ENCODE measurements at regions not wholly inside any gene's neighbourhood (a gene's known extent, or its start where the extent isn't known, plus 50 kb on each side); places are given as distances from the start of the nearest gene placed in this dataset.

DNA sequence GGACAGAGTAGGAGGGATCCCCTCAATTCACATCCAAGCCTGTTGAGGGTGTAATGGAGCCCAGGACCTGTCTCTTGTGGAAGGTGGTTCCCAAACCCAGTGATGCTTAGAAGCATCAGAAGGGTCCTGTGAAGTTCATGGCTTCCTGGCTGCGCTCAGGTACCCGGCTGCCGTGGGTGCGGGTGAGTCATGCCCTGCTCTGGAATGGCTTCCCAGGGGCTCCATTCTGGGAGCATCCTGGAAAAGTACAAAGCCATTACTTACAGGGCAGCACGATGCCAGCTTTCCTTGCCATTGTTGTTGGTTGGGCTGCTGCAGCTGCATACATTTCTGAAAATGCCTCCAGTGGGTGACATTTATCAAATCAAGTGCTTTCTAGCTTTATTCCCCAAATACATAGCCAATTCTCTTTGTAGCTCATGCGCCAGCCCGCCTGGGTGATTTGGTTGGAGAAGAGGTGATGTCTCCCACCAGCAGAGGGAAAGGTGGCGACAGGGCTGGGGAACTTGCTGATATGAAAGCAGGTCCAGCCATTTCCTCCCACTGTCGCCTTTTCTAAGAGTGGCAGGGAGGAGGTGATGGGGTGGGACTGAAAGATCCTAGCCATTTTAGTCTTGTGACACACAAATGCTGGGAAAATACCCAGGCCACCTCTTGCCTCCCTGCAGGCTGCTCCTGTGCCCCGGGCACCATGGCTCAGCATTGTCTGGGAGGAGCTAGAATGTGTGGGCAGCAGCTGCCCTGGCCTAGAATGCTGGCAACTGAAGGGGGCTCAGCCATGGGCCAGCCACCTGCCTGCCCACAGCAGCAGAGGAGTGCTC is 65.9 kb upstream of the HPCAL1 start:
- DNase-seq = no peak

DNA sequence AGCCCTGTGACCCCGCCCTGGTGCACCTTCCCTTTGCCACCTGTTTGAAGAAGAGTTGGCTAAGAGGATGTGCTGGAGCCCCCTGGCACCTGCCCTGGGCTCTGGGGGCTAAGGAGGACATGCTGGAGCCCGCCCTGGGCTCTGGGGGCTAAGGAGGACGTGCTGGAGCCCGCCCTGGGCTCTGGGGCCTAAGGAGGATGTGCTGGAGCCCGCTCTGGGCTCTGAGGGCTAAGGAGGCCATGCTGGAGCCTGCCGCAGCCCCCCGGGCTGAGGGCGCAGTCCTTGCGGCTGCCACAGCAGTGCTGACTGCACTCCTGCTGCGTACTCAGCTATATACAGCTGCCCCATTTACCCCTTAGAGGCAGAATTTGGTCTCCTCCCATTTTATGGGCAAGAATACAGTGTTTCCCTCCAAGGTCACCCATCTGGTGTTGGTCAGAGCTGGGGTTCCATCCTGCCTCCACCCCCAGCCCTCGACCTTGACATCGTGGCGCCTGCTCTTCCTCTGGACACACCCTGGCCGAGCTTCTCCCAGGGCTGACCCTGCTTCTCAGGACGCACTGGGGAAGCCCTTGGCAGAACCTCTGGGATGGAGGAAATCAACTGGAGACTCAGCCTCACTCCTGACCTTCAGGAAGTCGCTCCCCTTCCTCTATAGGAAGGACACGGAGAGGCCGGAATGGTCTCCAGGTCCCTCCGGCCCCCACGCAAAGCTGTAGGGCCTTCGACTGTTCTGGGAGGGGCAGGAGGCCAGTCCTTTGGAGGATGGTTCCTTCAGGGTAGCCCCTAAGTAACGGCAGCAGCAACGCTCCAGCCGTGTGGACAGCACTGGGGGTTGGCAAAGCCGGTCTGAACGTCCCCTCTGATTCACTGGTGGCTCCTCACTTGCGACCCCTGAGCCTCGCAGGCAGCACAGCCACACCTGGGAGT is 65.0 kb upstream of the HPCAL1 start:
- no peak for DNase-seq

DNA sequence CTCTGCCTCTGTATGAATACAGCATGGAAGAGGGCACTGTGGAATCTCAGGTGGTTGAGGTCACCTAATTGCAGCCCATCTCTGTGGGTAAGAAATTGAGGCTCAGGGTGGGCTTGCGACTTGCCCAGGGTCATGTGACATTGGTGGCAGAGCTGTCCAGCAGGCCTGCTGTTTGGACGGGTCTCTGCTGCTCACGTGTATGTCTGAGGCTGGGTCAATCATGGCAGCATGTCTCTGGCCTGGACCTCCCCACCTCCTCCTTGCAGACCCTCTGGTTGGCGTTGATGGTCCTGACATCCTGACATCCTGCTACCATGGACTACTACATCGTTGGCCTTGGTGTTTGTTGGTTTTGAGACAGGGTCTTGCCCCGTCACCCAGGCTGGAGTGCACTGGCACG is 64.3 kb upstream of the HPCAL1 start:
- DNase-seq = no peak

DNA sequence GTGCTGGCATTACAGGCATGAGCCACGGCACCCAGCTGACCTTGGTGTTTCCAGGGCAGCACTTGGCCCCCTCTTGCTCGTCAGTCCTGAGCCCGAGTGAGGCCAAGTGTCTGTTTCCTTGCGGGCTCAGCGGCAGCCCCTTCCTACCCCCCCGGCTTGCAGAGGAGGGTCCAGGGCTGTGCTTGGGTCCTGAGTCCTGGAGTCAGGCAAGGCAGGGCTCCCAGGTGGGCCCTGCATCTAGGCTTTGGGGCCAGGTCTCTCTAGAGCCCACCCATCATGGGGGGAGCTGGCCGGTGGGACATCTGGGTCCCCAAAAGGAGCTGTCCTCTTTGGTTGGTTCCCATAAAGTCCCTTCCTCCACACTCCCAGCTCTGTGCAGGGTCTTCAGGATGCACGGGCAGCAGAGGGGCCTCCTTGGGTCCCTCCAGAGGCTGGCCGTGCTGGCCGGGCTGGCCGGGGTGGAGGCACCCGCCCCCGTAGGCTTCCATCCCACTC is 63.7 kb upstream of the HPCAL1 start:
- no peak for DNase-seq

DNA sequence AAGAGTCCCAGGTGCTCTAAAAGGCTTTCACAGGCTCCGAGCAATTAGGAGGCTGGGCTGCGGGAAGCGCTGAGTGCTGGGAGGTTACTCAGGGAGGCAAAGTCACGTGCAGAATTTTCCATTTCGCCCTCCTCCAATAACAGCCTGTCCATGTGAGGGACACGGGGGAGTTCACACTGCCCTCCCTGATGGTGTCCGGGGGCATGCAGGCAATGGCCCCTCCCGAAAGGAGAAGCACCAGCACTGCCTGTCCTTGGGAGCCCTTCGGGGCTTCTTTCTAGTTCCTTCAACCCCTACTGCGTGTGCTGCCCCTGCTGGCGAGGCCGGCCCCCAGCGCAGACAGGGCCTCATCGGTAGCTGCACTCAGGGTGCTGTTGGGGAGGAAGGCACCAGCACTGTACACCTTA is 63.1 kb upstream of the HPCAL1 start:
- DNase-seq = no peak

DNA sequence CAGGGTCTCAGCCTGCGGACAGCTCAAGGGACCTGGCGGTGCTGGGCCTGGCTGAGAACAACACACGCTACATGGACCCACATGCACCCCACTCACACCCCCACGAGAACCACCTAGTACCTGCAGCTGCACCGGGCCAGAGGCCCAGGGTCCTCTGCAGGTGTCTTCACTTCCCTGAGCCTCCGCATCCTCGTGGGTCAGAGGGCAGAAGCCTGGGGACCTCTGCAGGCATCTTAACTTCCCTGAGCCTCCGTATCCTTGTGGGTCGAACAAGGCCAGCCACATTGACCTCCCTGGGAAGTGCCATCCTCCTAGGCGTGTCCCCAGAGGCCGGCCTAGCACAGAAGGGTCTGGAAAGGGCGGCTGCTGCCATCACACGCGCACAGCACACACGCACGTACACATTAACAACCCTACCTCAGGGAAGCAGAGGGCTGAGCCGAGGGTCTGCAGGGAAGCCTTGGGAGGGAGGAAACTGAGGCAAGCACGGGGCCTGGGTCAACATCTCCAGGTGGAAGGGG is 62.5 kb upstream of the HPCAL1 start:
- no peak for DNase-seq

DNA sequence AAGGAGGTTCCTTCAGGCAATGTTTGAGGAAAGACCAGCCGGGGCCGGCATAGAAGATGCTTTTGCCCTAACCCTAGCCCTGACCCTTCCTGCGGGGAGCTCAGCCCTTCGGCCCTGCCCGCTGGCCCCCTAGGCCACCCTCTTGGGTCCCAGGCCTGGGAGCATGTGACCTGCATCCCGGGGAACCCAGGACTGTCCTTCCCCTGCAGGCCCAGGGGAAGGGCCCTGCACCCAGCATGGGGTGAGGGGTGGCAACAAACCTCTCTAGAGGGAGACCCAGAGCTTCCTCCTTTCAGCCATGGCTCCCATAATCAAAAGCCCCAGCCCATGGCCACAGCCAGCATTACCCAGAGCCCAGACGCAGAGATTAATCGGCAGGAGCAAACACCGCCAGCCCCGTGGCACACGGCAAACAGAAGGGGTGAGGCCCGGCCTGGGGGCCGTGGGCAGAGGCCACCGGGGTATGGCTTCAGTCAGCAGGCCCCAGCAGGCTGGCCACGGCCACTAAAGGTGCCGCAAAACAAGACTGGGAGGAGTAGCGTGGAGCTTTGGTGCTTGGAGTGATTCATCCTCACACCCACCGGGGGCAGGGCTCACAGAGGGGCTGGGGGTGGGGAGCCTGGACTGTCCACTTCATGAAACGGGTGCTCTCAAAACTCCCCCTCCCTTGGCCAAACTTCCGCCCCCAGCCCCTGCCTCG is 61.6 kb upstream of the HPCAL1 start:
- no peak for DNase-seq

DNA sequence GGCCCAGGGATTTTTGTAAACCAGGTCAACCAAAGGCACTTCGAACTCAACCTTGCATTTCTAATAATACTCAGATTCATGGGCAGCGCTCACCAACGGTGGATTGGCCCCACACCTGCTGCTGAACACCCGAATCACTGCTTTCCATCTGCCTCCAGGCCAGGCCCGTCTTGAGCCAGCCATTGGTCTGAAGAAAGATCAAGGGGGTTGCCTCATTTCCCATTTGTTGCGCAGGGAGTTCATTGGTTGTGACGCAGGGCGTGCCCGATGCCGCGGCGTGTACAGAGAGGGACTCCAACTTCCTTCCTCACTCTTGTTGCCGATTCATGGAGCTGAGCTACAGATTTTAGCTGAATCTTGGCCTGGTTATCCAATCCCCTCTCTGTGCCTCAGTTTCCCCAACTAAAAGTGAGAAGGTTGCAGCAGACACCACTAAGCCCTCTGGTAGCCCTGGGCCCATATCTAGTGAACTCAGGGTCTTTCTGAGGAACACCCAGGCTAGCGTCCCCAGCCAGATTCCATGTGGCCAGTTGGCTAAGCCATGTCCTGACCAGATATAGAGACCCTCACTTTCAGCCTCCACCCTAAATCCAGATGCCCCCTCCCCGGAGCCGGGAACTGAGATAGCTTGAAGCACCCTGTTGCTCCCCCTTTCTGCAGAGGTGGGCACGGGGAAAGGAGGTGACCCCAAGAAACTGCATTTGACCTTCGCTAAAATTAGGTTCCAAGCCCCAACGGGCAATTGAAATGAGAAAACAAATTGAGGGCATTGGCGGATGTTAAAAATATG is 60.9 kb upstream of the HPCAL1 start:
- DNase-seq = no peak

DNA sequence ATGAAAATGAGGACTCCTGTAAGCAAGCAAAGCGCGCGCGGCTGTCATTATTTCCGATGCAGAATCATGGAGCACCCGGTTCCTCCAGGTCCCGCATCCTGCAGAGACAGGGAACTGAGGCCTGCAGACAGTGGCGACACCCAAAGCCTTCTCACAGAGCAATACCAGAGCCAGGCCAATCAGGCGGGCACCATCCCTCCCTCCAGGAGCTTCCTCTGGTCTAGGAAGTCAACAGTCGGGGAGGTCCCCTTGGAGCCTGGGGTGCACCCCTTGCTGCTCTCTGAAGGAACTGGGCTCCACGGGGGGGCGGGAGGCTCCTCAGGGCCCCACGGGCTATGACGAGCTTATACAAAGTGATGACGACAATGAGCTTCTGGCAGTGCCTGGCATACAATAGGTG is 60.3 kb upstream of the HPCAL1 start:
- DNase-seq = no peak

DNA sequence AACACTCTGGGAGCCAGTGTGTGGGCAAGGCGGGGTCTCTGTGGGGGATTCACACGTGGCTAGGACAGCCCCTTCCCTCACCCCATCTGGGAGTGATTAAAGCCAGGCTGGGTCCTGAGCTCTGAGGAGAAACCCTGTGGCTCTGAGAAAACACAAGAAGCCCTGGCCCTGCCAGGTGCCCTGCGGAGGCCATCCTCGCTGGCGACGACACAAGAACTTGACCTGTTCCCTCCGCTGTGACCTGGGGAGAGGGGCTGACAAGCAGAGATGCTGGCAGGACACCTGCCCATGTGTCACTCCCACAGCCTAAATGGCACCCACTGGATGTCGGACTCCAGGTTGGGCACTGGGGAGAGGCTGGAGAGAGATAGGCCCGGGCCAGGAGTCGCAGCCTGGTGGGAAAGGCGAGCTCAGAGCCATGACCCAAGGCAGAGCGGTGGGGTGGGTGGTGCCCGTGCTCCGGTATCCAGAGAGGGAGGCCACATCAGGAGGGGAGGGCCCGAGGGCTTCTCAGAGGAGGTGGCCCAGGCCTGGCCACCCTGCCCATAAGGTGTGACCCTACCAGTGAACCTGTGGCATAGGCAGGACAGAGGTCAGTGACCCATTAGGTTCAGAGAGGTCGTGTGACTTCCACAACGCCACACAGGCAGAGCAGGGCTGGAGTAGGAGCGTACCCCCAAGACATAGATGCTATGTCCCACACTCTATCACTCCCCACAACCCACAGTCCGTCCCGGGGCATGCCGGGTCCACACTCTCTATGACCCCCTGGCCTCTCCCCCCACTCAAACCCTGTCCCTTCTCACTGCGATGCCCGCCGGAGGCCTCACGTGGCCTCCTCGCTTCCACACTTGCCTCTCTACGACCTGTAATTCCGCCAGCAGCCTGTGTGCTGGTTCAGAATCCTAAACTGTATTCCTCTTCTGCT is 59.4 kb upstream of the HPCAL1 start:
- DNase-seq = no peak

DNA sequence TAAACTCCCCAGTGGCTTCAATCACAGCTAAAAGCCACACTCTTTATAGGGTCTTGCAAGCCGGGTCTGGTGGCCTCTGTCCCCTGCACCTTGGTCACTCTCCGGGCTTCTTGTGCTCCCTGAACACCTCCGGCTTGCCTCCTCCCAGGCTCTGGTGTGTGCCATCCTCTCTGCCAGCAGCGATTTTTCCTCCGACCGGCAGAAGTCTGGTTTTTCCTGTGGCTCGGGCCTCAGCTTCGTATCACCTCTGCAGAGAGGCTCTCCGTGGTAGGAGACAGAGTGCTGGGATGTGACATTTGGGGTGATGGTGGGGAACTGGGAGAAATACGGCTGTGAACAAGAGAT is 58.8 kb upstream of the HPCAL1 start:
- DNase-seq = no peak

DNA sequence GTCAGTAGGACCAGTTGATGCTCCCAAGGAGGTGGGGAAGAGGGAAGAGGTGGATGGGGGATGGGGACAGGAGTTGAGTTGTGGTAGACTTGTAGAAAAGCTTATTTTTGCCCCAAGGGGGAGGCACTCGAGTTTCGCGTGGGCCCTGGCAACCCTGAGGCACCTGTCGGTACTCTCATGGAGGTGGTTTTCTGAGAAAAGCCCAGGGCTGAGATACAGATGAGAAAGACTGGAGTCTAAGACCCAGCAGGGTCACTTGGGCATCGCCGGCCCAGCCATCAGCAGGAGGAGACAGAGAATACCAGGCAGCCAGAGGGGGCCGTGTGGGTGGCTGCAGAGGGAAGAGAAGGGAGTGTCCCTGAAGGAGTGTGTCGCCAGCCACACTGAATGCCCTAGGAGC is 57.7 kb upstream of the HPCAL1 start:
- no peak for DNase-seq

DNA sequence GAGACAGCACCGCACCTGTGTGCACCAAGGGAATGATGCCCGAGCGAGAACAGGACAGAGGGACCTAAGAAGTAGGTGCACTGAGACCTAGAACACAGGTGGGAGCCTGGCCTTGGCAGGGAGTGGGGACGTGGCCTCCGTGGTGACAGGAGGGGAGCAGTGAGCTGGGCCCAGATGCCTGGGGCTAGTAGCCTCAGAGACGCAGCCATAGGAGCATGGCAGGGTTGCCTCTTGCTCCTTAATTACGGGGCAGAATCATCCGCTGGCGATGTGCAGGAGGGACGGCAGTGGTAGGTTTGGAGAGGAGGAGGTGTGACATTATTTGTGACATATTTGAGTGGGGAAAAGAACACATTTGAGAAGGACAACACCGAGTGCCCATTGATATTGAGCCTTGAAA is 57.0 kb upstream of the HPCAL1 start:
- DNase-seq = no peak

DNA sequence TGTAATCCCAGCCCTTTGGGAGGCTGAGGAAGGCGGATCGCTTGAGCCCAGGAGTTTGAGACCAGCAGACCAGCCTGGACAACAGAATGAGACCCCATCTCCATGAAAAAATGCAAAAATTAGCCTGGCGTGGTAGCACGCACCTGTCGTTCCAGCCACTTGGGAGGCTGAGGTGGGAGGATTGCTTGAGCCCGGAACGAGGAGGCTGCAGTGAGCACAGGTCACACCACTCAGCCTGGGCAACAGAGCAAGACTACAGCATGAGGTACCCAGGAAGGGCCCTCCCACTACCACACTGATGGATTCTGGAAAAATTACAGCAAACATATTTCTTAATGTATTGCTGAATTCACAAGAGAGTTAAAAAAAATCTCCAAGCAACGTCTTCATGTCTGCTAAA is 56.3 kb upstream of the HPCAL1 start:
- DNase-seq = no peak

DNA sequence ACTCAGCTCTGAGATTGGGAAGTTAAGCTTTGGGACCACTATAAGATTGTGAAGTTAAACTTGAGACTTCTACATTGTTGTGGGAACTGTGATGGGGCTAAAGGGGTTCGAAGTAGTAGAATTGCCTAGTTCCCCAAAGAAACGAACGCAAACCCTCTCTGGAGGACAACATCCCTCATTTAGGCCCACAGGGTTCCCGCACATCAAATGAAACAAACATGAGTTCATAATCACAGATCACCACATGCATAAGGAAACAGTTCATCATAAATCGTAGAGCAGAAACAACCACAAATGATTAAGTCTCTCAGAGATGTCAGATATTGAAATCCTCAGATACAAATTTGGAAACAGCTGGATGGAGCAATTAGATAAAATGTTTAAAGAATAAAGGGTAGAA is 55.9 kb upstream of the HPCAL1 start:
- no peak for DNase-seq

DNA sequence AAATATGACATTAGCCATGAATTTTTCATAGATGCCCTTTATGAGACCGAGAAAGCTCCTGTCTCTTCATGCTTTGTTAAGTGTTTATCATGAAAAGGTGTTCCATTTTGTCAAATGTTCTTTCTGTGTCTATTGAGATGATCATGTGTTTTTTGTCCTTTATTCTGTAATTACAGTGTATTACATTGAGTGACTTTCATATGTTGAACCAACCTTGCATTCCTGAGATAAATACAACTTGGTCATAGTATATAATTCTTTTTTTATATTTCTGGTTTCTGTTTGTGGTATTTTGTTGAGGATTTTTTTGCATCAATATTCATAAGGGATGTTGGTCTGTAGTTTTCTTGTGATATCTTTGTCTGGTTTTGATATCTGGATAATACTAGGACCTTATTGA is 52.9 kb upstream of the HPCAL1 start:
- no peak for DNase-seq

DNA sequence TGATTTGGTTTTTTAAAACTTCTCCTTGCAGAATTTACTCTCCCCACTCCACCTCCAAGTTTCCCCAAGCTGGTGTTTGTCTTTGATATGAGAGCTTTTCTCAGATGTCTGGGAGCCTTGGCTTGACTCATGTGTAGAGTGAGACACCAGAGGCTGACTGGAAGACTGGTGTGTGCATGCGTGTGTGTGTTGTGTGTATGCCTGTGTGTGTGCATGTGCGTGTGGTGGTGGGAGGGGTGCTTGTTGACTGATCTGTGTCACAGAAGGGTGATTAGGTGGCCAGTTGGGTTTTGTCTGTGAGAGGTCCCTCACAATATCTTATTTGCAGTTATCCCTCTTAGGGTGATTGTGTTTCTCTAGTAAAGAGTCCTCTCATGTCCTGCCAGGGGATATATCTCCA is 50.5 kb upstream of the HPCAL1 start:
- DNase-seq = no peak

DNA sequence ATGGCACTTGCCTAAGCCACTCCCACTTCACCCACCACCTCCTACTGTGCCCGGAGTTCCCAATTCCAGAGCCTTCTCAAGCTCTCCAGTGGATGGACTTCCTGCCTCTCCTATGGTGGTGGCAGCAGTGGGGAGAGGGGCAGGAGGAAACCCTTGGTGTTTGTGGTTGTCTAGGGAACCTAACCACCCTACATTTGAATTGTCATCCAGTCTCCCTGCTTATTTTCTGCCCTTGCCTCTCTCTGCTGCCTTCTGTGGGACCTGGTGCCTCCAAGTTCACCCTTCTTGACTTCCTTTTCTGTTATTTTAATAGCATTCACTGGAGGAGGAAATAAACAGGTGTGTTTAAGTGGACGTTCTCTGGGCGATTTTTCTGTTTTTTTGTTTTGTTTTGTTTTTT is 50.0 kb upstream of the HPCAL1 start:
- no peak for DNase-seq

Data from amygdala (tissue), 56 donors.